HL-60 (cell line): ENCODE measurements at regions not wholly inside any gene's neighbourhood (a gene's known extent, or its start where the extent isn't known, plus 50 kb on each side); places are given as distances from the start of the nearest gene placed in this dataset.
A peak's percentile ranks its signal among the peaks of the same experiment; 100 is the strongest.
"Not testable (repeated sequence)": the region's sequence is repeated elsewhere in the genome, so short reads cannot be mapped to it uniquely, and the experiment has no call there.

ENCODE experiments used
- DNase-seq, 2 experiments: peaks; one replicate each; pipeline ENCODE4 v3.0.0-alpha.2; 2010 to 2020; ENCODE audit warnings: low read depth in 1 of 2, low spot score in 1 of 2
- H3K27ac ChIP-seq: fragments of 250-450 bp; sonication (Bioruptor Pico); replicated peaks from 2 replicates; pipeline ENCODE4 v1.5.1; 2020; ENCODE audit warnings: mild to moderate bottlenecking, moderate library complexity
- H3K27me3 ChIP-seq: fragments of 250-450 bp; sonication (Bioruptor Pico); 2 replicates; pipeline ENCODE4 v1.5.1; 2021; ENCODE audit warnings: mild to moderate bottlenecking, moderate library complexity; ENCODE audit not compliant: insufficient read depth, poor library complexity, severe bottlenecking
- H3K4me3 ChIP-seq: replicated peaks from 2 replicates; pipeline ENCODE4 v1.5.1; 2011; ENCODE audit warnings: mild to moderate bottlenecking, control low read depth, low read length; ENCODE audit not compliant: insufficient read depth
- GABPA ChIP-seq: IDR thresholded peaks from 2 replicates; pipeline ENCODE4 v1.6.1; 2012; ENCODE audit warnings: low read depth
- POLR2AphosphoS5 ChIP-seq: IDR thresholded peaks from 2 replicates; pipeline ENCODE4 v1.6.1; 2012; ENCODE audit warnings: low read depth
- SPI1 ChIP-seq: IDR thresholded peaks from 2 replicates; pipeline ENCODE4 v1.6.1; 2012; ENCODE audit warnings: low read depth, mild to moderate bottlenecking, borderline replicate concordance
- TF ChIP-seq, protein P1 (sequence below): IDR thresholded peaks from 2 replicates; pipeline ENCODE4 v1.6.1; 2012; ENCODE audit warnings: low read depth; ENCODE audit not compliant: insufficient replicate concordance
- TF ChIP-seq, protein P2 (sequence below): IDR thresholded peaks from one replicate; pipeline ENCODE4 v1.5.1; 2011; ENCODE audit warnings: low read length, control low read depth, inconsistent platforms; ENCODE audit not compliant: insufficient read depth

DNA sequence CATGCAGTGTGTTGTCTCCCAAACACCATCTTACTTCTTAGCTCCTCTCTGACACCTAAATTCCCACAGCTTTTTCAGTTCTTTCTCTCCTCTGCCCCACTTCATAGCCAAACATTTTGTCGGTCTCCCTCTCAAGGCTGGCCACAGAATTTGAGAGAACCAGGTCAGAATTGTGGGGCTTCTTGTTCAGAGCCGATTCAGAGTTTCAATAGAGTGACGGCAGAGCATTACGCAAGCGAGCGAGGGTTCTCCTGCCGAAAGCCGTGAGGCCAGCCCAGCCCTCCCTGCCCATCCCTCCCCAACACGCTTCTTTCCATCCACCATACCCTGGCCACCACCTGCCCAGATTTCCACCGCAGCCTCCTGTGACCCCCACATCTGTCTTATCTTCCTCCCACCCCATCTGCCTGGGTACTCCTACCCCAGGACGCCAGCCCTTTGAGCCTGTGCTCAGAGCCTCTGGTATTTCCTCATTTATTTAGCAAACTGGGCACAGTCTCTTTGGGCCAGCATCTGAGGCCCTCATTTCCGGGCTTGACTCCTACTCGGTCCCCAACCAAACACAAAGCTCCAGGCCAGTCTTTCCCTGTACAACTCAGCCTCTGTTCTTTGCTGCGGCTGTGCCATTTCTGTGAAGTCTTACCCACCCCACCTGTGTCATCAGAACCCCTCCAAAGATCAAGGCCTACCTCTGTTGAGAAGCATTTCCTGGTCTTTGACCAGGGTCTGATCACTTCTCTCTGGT lies 70.0 kb upstream of the MAP4K4 start:
- DNase-seq: peak; percentile 45 to 79
- Histone ChIP-seq H3K27ac (peak overlapping the region; percentile 56), H3K4me3 (no peak overlapping the region), H3K27me3 (no peaks in the 10 kb centered on the region)
- TF ChIP-seq GABPA (no peak), POLR2AphosphoS5 (peak; percentile 91)
- TF ChIP-seq, protein P1, sequence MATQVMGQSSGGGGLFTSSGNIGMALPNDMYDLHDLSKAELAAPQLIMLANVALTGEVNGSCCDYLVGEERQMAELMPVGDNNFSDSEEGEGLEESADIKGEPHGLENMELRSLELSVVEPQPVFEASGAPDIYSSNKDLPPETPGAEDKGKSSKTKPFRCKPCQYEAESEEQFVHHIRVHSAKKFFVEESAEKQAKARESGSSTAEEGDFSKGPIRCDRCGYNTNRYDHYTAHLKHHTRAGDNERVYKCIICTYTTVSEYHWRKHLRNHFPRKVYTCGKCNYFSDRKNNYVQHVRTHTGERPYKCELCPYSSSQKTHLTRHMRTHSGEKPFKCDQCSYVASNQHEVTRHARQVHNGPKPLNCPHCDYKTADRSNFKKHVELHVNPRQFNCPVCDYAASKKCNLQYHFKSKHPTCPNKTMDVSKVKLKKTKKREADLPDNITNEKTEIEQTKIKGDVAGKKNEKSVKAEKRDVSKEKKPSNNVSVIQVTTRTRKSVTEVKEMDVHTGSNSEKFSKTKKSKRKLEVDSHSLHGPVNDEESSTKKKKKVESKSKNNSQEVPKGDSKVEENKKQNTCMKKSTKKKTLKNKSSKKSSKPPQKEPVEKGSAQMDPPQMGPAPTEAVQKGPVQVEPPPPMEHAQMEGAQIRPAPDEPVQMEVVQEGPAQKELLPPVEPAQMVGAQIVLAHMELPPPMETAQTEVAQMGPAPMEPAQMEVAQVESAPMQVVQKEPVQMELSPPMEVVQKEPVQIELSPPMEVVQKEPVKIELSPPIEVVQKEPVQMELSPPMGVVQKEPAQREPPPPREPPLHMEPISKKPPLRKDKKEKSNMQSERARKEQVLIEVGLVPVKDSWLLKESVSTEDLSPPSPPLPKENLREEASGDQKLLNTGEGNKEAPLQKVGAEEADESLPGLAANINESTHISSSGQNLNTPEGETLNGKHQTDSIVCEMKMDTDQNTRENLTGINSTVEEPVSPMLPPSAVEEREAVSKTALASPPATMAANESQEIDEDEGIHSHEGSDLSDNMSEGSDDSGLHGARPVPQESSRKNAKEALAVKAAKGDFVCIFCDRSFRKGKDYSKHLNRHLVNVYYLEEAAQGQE: no peak
- TF ChIP-seq, protein P2, sequence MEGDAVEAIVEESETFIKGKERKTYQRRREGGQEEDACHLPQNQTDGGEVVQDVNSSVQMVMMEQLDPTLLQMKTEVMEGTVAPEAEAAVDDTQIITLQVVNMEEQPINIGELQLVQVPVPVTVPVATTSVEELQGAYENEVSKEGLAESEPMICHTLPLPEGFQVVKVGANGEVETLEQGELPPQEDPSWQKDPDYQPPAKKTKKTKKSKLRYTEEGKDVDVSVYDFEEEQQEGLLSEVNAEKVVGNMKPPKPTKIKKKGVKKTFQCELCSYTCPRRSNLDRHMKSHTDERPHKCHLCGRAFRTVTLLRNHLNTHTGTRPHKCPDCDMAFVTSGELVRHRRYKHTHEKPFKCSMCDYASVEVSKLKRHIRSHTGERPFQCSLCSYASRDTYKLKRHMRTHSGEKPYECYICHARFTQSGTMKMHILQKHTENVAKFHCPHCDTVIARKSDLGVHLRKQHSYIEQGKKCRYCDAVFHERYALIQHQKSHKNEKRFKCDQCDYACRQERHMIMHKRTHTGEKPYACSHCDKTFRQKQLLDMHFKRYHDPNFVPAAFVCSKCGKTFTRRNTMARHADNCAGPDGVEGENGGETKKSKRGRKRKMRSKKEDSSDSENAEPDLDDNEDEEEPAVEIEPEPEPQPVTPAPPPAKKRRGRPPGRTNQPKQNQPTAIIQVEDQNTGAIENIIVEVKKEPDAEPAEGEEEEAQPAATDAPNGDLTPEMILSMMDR: no peak

DNA sequence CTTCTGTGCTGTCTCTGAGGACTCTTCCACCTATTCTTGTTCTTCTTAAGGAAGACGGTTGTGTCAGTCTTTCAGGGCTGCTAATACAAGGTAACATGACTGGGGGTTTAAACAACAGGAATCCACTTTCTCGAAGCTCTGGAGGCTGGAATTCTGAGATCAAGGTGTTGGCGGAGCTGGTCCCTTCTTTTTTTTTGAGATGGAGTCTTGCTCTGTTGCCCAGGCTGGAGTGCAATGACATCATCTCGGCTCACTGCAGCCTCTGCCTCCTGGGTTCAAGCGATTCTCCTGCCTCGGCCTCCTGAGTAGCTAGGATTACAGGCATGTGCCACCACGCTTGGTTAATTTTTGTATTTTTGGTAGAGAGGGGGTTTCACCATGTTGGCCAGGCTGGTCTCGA lies 71.7 kb upstream of the MAP4K4 start:
- H3K4me3 ChIP-seq, H3K27me3 ChIP-seq, DNase-seq, H3K27ac ChIP-seq: not testable (repeated sequence)

DNA sequence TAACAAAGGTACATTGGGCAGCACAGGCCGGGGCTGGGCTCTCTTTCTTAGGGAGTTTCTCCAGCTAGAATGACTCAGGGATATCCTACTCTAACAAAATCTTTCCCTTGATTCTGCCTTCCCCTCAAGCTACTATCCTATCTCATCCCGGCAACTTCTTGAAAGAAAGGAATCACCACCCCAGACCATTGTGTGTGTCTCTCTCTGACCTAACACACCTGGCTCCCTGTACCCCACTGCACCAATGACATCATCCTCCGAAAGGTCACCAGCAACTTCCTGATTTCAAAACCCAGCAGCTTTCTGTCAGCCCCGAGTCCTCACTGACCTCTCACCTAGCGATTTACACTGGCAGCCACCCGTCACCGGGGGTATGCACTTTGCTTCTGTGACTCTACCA lies 72.1 kb upstream of the MAP4K4 start:
- H3K4me3 ChIP-seq: no peak overlapping the region
- TF ChIP-seq GABPA (no peak), SPI1 (no peak), POLR2AphosphoS5 (no peak)
- TF ChIP-seq, protein P2: no peak
- TF ChIP-seq, protein P1: no peak
- H3K27me3 ChIP-seq: no peaks in the 10 kb centered on the region
- H3K27ac ChIP-seq: no peak overlapping the region
- DNase-seq: peak in 1 of 2 experiments; percentile 30

DNA sequence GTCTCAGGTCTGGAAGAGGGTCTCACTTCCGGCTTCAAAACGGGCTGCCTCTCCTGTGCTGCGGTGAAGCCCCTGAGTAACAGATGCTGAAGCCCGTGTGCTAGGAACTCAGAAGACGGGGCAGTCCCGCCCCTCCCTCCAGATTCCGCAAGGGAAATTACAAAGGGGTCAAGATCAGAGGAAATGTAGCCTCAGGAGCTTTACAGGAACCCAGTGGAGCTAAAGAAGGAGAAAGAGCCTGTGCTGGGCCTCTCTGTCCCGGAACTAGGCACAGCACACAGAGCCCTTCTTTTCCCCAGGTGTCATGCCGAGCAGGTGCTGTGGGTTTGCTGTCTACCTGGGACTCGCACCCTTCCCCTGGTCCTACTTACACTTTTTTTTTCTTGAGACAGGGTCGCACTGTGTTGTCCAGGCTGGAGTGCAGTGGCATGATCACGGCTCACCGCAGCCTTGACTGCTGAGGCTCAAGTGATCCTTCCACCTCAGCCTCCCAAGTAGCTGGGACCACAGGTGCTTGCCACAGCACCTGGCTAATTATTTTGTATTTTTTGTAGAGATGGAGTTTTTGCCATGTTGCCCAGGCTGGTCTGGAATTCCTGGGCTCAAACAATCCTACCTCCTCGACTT lies 72.7 kb upstream of the MAP4K4 start:
- Histone ChIP-seq H3K27ac (no peak overlapping the region), H3K4me3 (no peak overlapping the region), H3K27me3 (no peaks in the 10 kb centered on the region)
- no peak for DNase-seq
- TF ChIP-seq, protein P2: no peak
- TF ChIP-seq GABPA (no peak), POLR2AphosphoS5 (no peak), SPI1 (no peak)
- TF ChIP-seq, protein P1: no peak
